KMS-11 (cell line): ENCODE measurements at regions not wholly inside any gene's neighbourhood (a gene's known extent, or its start where the extent isn't known, plus 50 kb on each side); places are given as distances from the start of the nearest gene placed in this dataset.

Source experiments
- H2AFZ ChIP-seq: fragments of 200-600 bp; sonication (generic); 2 replicates; pipeline ENCODE4 v1.6.1; 2016; ENCODE audit warnings: antibody characterized with exemption, mixed run types, low read depth
- H3K27ac ChIP-seq: fragments of 200-600 bp; sonication (generic); 2 replicates; pipeline ENCODE4 v1.6.1; 2016; ENCODE audit warnings: mild to moderate bottlenecking, mixed run types
- H3K27me3 ChIP-seq: fragments of 200-600 bp; sonication (generic); 2 replicates; pipeline ENCODE4 v1.6.1; 2017; ENCODE audit warnings: mild to moderate bottlenecking, low read depth, mixed run types, moderate library complexity; ENCODE audit not compliant: insufficient read depth
- H3K36me3 ChIP-seq: fragments of 200-600 bp; sonication (generic); 2 replicates; pipeline ENCODE4 v1.6.1; 2017; ENCODE audit warnings: mild to moderate bottlenecking, mixed run types; ENCODE audit not compliant: insufficient read depth
- H3K4me1 ChIP-seq: fragments of 200-600 bp; sonication (generic); 2 replicates; pipeline ENCODE4 v1.6.1; 2016; ENCODE audit warnings: mild to moderate bottlenecking, low read depth, mixed run types; ENCODE audit not compliant: poor library complexity, severe bottlenecking
- H3K4me2 ChIP-seq: fragments of 200-600 bp; sonication (generic); 2 replicates; pipeline ENCODE4 v1.7.0; 2016; ENCODE audit warnings: mild to moderate bottlenecking, mixed run types
- H3K4me3 ChIP-seq: fragments of 200-600 bp; sonication (generic); IDR thresholded peaks from 2 replicates; pipeline ENCODE4 v1.6.1; 2017; ENCODE audit warnings: low read depth, low read length, mixed read lengths; ENCODE audit not compliant: insufficient read depth
- H3K79me2 ChIP-seq: fragments of 200-600 bp; sonication (generic); 2 replicates; pipeline ENCODE4 v1.6.1; 2016; ENCODE audit warnings: low read depth, mixed run types; ENCODE audit not compliant: insufficient read depth
- H3K9ac ChIP-seq: fragments of 200-600 bp; sonication (generic); 2 replicates; pipeline ENCODE4 v1.6.1; 2016; ENCODE audit warnings: mild to moderate bottlenecking, mixed run types
- H4K20me1 ChIP-seq: fragments of 200-600 bp; sonication (generic); 2 replicates; pipeline ENCODE4 v1.6.1; 2016; ENCODE audit warnings: mild to moderate bottlenecking, mixed run types; ENCODE audit not compliant: insufficient read depth
- CTCF ChIP-seq: fragments of 200-600 bp; sonication (generic); conservative IDR thresholded peaks from 2 replicates; pipeline ENCODE4 v1.6.1; 2017; ENCODE audit warnings: low read depth, mild to moderate bottlenecking, antibody characterized with exemption, low read length, moderate library complexity, mixed read lengths

- TF ChIP-seq CTCF = no peak
- Histone ChIP-seq H3K4me3 (no peak overlapping the region), H3K9ac (no peak overlapping the region), H3K4me2 (no peak overlapping the region), H3K4me1 (no peaks in the 10 kb centered on the region), H3K27ac (no peak overlapping the region), H3K27me3 (no peaks in the 10 kb centered on the region), H4K20me1 (no peaks in the 10 kb centered on the region), H2AFZ (no peak overlapping the region), H3K79me2 (no peaks in the 10 kb centered on the region), H3K36me3 (no peaks in the 10 kb centered on the region)
These were observed 915.6 kb downstream of the TBC1D22A start for GRCh38 chr22:47678048-47678447.

- H2AFZ ChIP-seq = no peak overlapping the region
- no peaks in the 10 kb centered on the region for H3K79me2 ChIP-seq
- no peak for TF ChIP-seq CTCF
- no peaks in the 10 kb centered on the region for H4K20me1 ChIP-seq
- no peaks in the 10 kb centered on the region for H3K36me3 ChIP-seq
- H3K4me3 ChIP-seq = no peak overlapping the region
- no peak overlapping the region for H3K4me2 ChIP-seq
- no peak overlapping the region for H3K27ac ChIP-seq
- H3K27me3 ChIP-seq = no peaks in the 10 kb centered on the region
- H3K9ac ChIP-seq = no peak overlapping the region
- no peaks in the 10 kb centered on the region for H3K4me1 ChIP-seq
These were observed 914.2 kb downstream of the TBC1D22A start for GRCh38 chr22:47676685-47677084.

- H3K27ac ChIP-seq = no peak overlapping the region
- no peak overlapping the region for H3K9ac ChIP-seq
- H3K4me1 ChIP-seq = no peaks in the 10 kb centered on the region
- H3K27me3 ChIP-seq = no peaks in the 10 kb centered on the region
- no peak overlapping the region for H3K4me2 ChIP-seq
- H4K20me1 ChIP-seq = no peaks in the 10 kb centered on the region
- TF ChIP-seq CTCF = no peak
- no peak overlapping the region for H3K4me3 ChIP-seq
- no peaks in the 10 kb centered on the region for H3K79me2 ChIP-seq
- no peak overlapping the region for H2AFZ ChIP-seq
- no peaks in the 10 kb centered on the region for H3K36me3 ChIP-seq
These were observed 912.1 kb downstream of the TBC1D22A start for GRCh38 chr22:47674600-47674999.

- Histone ChIP-seq H2AFZ (no peak overlapping the region), H4K20me1 (no peaks in the 10 kb centered on the region), H3K79me2 (no peaks in the 10 kb centered on the region), H3K4me1 (no peaks in the 10 kb centered on the region), H3K9ac (no peak overlapping the region), H3K36me3 (no peaks in the 10 kb centered on the region), H3K27ac (no peak overlapping the region), H3K4me2 (no peak overlapping the region), H3K4me3 (no peak overlapping the region), H3K27me3 (no peaks in the 10 kb centered on the region)
- no peak for TF ChIP-seq CTCF
These were observed 911.1 kb downstream of the TBC1D22A start for GRCh38 chr22:47673557-47673956.

- H3K4me3 ChIP-seq = no peak overlapping the region
- H3K4me2 ChIP-seq = no peak overlapping the region
- H3K9ac ChIP-seq = no peak overlapping the region
- H3K27me3 ChIP-seq = no peaks in the 10 kb centered on the region
- no peaks in the 10 kb centered on the region for H3K36me3 ChIP-seq
- no peaks in the 10 kb centered on the region for H3K79me2 ChIP-seq
- H4K20me1 ChIP-seq = no peaks in the 10 kb centered on the region
- no peak for TF ChIP-seq CTCF
- H3K4me1 ChIP-seq = no peaks in the 10 kb centered on the region
- H2AFZ ChIP-seq = no peak overlapping the region
- no peak overlapping the region for H3K27ac ChIP-seq
These were observed 910.1 kb downstream of the TBC1D22A start for GRCh38 chr22:47672526-47672925.
